T-helper 2 cell treated with Interferon-gamma antibody and Interleukin-4, amounts not matched to agents 5 μg/mL and 100 μg/mL, for 36 hours (primary cell): ENCODE measurements at regions not wholly inside any gene's neighbourhood (a gene's known extent, or its start where the extent isn't known, plus 50 kb on each side); places are given as distances from the start of the nearest gene placed in this dataset.

Experiments
- DNase-seq: peaks from one replicate; pipeline ENCODE4 v3.0.0; 2021; ENCODE audit warnings: low spot score
- H3K27ac Mint-ChIP-seq: one replicate; pipeline ENCODE4 v1.8.0; 2021; ENCODE audit warnings: mild to moderate bottlenecking, mixed read lengths
- H3K27me3 Mint-ChIP-seq: one replicate; pipeline ENCODE4 v1.8.0; 2021; ENCODE audit warnings: low read depth, mixed read lengths
- H3K36me3 Mint-ChIP-seq: one replicate; pipeline ENCODE4 v1.8.0; 2021; ENCODE audit warnings: low read depth, mixed read lengths
- H3K4me1 Mint-ChIP-seq: one replicate; pipeline ENCODE4 v1.8.0; 2021; ENCODE audit warnings: low read depth, mixed read lengths
- H3K4me3 Mint-ChIP-seq: one replicate; pipeline ENCODE4 v1.8.0; 2022; ENCODE audit warnings: mild to moderate bottlenecking, moderate library complexity, mixed read lengths
- H3K9me3 Mint-ChIP-seq: one replicate; pipeline ENCODE4 v1.8.0; 2021; ENCODE audit warnings: mixed read lengths

- Mint-ChIP-seq H3K27me3 (no peaks in the 10 kb centered on the region), H3K9me3 (no peaks in the 10 kb centered on the region), H3K4me3 (no peak overlapping the region), H3K4me1 (no peaks in the 10 kb centered on the region), H3K36me3 (no peaks in the 10 kb centered on the region), H3K27ac (no peak overlapping the region)
- DNase-seq, result no peak
Observed at GRCh38 chr4:106494066-106494465, 125.5 kb upstream of the GIMD1 start.

- Mint-ChIP-seq H3K9me3 (peaks cover 2% of the 10 kb centered on the region), H3K27me3 (no peaks in the 10 kb centered on the region), H3K36me3 (no peaks in the 10 kb centered on the region), H3K4me3 (no peak overlapping the region), H3K27ac (no peak overlapping the region), H3K4me1 (no peaks in the 10 kb centered on the region)
- DNase-seq, result no peak
Observed at GRCh38 chr4:106493086-106493485, 124.5 kb upstream of the GIMD1 start.

- Mint-ChIP-seq H3K4me1 (no peaks in the 10 kb centered on the region), H3K4me3 (no peak overlapping the region), H3K9me3 (peaks cover 3% of the 10 kb centered on the region), H3K36me3 (no peaks in the 10 kb centered on the region), H3K27ac (no peak overlapping the region), H3K27me3 (no peaks in the 10 kb centered on the region)
- DNase-seq, result no peak
Observed at GRCh38 chr4:106486533-106486932, 118.0 kb upstream of the GIMD1 start.

- no peak overlapping the region for H3K27ac Mint-ChIP-seq
- no peaks in the 10 kb centered on the region for H3K4me1 Mint-ChIP-seq
- H3K27me3 Mint-ChIP-seq, result peaks cover 2% of the 10 kb centered on the region
- DNase-seq, result no peak
- H3K36me3 Mint-ChIP-seq, result no peaks in the 10 kb centered on the region
- H3K4me3 Mint-ChIP-seq, result no peak overlapping the region
- H3K9me3 Mint-ChIP-seq, result no peaks in the 10 kb centered on the region
Observed at GRCh38 chr4:106481801-106482200, 113.2 kb upstream of the GIMD1 start.

- Mint-ChIP-seq H3K36me3 (no peaks in the 10 kb centered on the region), H3K27me3 (peaks cover 2% of the 10 kb centered on the region), H3K9me3 (no peaks in the 10 kb centered on the region), H3K27ac (no peak overlapping the region), H3K4me3 (no peak overlapping the region), H3K4me1 (no peaks in the 10 kb centered on the region)
- DNase-seq, result no peak
Observed at GRCh38 chr4:106478152-106478551, 109.6 kb upstream of the GIMD1 start.

DNA sequence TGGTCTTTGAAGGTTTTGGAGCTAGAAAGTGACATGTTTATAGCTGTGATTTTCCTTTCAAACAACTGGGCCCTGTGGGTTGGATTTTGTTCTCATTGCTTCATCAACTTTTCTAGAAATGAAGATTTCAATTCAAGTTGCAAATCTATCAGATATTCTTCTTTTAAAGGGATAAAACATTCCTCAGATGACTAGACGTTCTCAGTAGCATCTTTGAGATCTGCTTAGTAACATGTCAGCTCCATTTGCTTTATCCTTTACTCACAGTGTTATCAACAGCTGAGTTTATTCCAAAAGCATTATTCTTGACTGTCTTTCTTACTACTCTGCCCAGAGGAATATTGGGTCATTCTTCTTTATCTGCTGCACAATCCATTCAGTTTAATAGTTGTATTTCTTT lies 108.2 kb upstream of the GIMD1 start:
- no peaks in the 10 kb centered on the region for H3K36me3 Mint-ChIP-seq
- peaks cover 2% of the 10 kb centered on the region for H3K27me3 Mint-ChIP-seq
- no peaks in the 10 kb centered on the region for H3K9me3 Mint-ChIP-seq
- DNase-seq, result no peak
- H3K27ac Mint-ChIP-seq, result no peak overlapping the region
- no peak overlapping the region for H3K4me3 Mint-ChIP-seq
- H3K4me1 Mint-ChIP-seq, result no peaks in the 10 kb centered on the region

DNA sequence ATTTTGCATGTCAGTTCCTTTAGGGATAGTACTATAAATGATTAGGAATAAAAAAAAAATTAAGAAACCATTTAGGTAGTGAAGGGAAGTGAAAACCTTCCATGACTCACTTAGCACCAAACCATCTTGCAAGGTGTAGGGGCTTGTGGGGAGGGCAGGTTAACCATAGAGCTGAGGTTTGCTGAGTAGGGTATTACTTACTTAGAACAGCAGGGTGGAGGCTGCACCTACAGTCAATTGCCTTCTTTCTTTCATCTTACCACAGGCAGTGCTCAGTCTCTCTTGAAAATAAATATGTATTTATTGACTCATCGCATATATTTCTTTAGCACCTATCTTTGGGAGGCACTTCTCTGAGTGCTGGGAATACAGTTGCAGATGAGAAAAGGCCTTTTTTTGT lies 104.9 kb upstream of the GIMD1 start:
- no peaks in the 10 kb centered on the region for H3K9me3 Mint-ChIP-seq
- DNase-seq, result no peak
- H3K4me1 Mint-ChIP-seq, result no peaks in the 10 kb centered on the region
- peaks cover 2% of the 10 kb centered on the region for H3K27me3 Mint-ChIP-seq
- no peaks in the 10 kb centered on the region for H3K36me3 Mint-ChIP-seq
- no peak overlapping the region for H3K4me3 Mint-ChIP-seq
- no peak overlapping the region for H3K27ac Mint-ChIP-seq

DNA sequence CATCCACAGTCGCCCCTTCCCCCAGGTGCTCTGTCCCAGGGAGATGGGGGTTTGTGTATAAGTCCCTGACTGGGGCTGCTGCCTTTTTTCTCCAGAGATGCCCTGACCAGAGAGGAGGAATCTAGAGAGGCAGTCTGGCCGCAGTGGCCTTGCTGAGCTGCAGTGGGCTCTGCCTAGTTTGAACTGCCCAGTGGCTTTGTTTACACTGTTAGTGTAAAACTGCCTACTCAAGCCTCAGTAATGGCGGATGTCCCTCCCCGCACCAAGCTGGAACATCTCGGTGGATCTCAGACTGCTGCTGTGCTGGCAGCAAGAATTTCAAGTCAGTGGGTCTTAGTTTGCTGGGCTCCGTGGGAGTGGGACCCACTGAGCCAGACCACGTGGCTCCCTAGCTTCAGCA lies 102.6 kb upstream of the GIMD1 start:
- no peak overlapping the region for H3K27ac Mint-ChIP-seq
- no peak overlapping the region for H3K4me3 Mint-ChIP-seq
- DNase-seq, result no peak
- H3K9me3 Mint-ChIP-seq, result no peaks in the 10 kb centered on the region
- no peaks in the 10 kb centered on the region for H3K27me3 Mint-ChIP-seq
- no peaks in the 10 kb centered on the region for H3K36me3 Mint-ChIP-seq
- no peaks in the 10 kb centered on the region for H3K4me1 Mint-ChIP-seq

GRCh38 chr4:106463622-106464021 lies 95.0 kb upstream of the GIMD1 start:
- DNase-seq, result no peak
- H3K27ac Mint-ChIP-seq, result no peak overlapping the region
- no peaks in the 10 kb centered on the region for H3K36me3 Mint-ChIP-seq
- H3K4me3 Mint-ChIP-seq, result no peak overlapping the region
- H3K9me3 Mint-ChIP-seq, result no peaks in the 10 kb centered on the region
- H3K27me3 Mint-ChIP-seq, result no peaks in the 10 kb centered on the region
- H3K4me1 Mint-ChIP-seq, result no peaks in the 10 kb centered on the region

DNA sequence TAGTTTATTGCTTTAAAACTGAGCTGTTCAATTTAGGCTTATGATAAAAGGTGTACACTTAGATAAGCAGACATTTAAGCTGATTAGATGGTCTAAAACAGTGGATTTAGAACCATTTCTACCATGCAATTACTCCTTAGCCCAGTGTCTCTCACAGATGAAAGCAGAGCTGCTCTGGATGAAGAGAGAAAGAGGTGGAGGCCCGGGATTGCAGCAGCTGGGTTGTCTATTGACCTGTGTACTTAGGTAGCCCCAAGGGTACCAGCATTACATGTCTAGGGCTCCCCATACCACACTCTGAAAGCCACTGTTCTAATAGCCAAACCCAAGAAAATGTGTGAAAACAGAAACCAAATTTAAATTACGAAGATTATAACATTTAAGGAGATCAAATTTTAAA lies 86.0 kb upstream of the GIMD1 start:
- Mint-ChIP-seq H3K36me3 (no peaks in the 10 kb centered on the region), H3K27ac (no peak overlapping the region), H3K9me3 (no peaks in the 10 kb centered on the region), H3K4me3 (no peak overlapping the region), H3K27me3 (no peaks in the 10 kb centered on the region), H3K4me1 (no peaks in the 10 kb centered on the region)
- DNase-seq, result no peak

GRCh38 chr4:106454021-106454420 lies 85.4 kb upstream of the GIMD1 start:
- Mint-ChIP-seq H3K4me1 (no peaks in the 10 kb centered on the region), H3K9me3 (no peaks in the 10 kb centered on the region), H3K36me3 (no peaks in the 10 kb centered on the region), H3K4me3 (no peak overlapping the region), H3K27me3 (no peaks in the 10 kb centered on the region), H3K27ac (no peak overlapping the region)
- DNase-seq, result no peak

DNA sequence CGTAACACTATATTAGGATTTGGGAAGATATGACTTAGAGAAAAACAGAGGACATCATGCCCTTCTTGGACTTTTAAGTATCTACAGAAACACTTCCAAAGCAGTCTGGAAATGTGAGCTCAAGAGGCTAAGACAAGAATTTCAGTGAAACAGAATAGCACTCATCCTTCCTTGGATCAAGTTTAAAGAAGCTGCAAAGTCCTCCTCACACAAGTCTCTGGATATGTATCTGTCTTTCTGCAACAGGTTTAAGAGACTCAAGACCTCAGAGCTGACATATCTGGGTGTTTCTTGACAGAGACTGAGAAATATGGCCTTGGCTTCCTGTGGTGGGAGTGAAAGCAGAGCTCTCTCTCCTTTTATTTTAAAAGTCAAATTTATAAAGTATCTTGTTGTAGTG lies 82.5 kb upstream of the GIMD1 start:
- Mint-ChIP-seq H3K27ac (no peak overlapping the region), H3K4me3 (no peak overlapping the region), H3K27me3 (no peaks in the 10 kb centered on the region), H3K36me3 (no peaks in the 10 kb centered on the region), H3K4me1 (no peaks in the 10 kb centered on the region), H3K9me3 (no peaks in the 10 kb centered on the region)
- DNase-seq, result no peak

DNA sequence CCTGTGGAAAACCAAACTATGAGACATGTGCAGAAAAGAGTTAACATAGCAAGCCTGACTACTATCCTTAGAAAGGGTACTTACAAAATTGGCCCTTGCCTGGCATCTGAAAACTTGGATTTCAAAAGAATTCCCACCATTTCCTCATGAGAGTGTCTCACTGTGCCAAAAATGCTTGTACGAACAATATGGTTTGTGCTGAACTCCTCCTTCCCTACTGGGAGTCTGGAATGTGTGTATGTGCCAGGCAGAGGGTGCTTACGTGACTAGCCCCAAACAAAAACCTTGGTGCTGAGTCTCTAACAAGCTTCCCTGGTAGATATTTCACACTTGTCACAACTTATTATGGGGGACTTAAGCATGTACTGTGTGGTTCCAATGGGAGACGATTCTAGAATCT lies 81.7 kb upstream of the GIMD1 start:
- Mint-ChIP-seq H3K4me3 (no peak overlapping the region), H3K4me1 (no peaks in the 10 kb centered on the region), H3K36me3 (no peaks in the 10 kb centered on the region), H3K27ac (no peak overlapping the region), H3K27me3 (no peaks in the 10 kb centered on the region), H3K9me3 (no peaks in the 10 kb centered on the region)
- DNase-seq, result no peak

- Mint-ChIP-seq H3K9me3 (no peaks in the 10 kb centered on the region), H3K27me3 (no peaks in the 10 kb centered on the region), H3K36me3 (no peaks in the 10 kb centered on the region), H3K4me1 (no peaks in the 10 kb centered on the region), H3K4me3 (no peak overlapping the region), H3K27ac (no peak overlapping the region)
- DNase-seq, result no peak
Observed at GRCh38 chr4:106444557-106444956, 76.0 kb upstream of the GIMD1 start.

- no peak overlapping the region for H3K4me3 Mint-ChIP-seq
- H3K27me3 Mint-ChIP-seq, result no peaks in the 10 kb centered on the region
- H3K36me3 Mint-ChIP-seq, result no peaks in the 10 kb centered on the region
- no peak overlapping the region for H3K27ac Mint-ChIP-seq
- no peak for DNase-seq
- no peaks in the 10 kb centered on the region for H3K9me3 Mint-ChIP-seq
- no peaks in the 10 kb centered on the region for H3K4me1 Mint-ChIP-seq
Observed at GRCh38 chr4:106430797-106431196, 62.2 kb upstream of the GIMD1 start.

GRCh38 chr4:106429885-106430284 lies 61.3 kb upstream of the GIMD1 start:
- H3K4me3 Mint-ChIP-seq, result no peak overlapping the region
- no peaks in the 10 kb centered on the region for H3K36me3 Mint-ChIP-seq
- H3K27ac Mint-ChIP-seq, result no peak overlapping the region
- no peaks in the 10 kb centered on the region for H3K4me1 Mint-ChIP-seq
- no peaks in the 10 kb centered on the region for H3K9me3 Mint-ChIP-seq
- no peak for DNase-seq
- H3K27me3 Mint-ChIP-seq, result no peaks in the 10 kb centered on the region
